ENCODE measurements at regions not wholly inside any gene's neighbourhood (a gene's known extent, or its start where the extent isn't known, plus 50 kb on each side); places are given as distances from the start of the nearest gene placed in this dataset.

- H3K27me3 ChIP-seq (ENCODE audit: insufficient read depth, low read length): no peaks in the 10 kb centered on the region
- ChIA-PET POLR2A (no interaction called here), CTCF (no interaction called here), RAD21 (ENCODE audit: low non-redundant PET in 1 of 2, low total read pairs in 2 of 2, uncharacterized antibody in 2 of 2, unreplicated experiment in 2 of 2) (no interaction called here)
- no peak overlapping the region for H3K4me2 ChIP-seq (ENCODE audit: low read length)
- H3K27ac ChIP-seq (ENCODE audit: low read depth, low read length): no peak overlapping the region
- H3K79me2 ChIP-seq (ENCODE audit: insufficient read depth, low read length): no peaks in the 10 kb centered on the region
- no peaks in the 10 kb centered on the region for H3K9me2 ChIP-seq (ENCODE audit: insufficient read depth)
- no peak overlapping the region for H3K4me3 ChIP-seq (replicated peaks in 1 of 2; ENCODE audit: low read depth in 1 of 2, low read length in 2 of 2)
- DNase-seq (ENCODE audit: low read depth, low spot score) (no peak), ATAC-seq (no peak)
- H3K36me3 ChIP-seq (ENCODE audit: control insufficient read depth in 1 of 2, insufficient read depth in 2 of 2, low read length in 2 of 2): no peaks in the 10 kb centered on the region
- H3K4me1 ChIP-seq (ENCODE audit: control insufficient read depth in 1 of 2, insufficient read depth in 2 of 2, low read length in 2 of 2): no peaks in the 10 kb centered on the region
- BruUV-seq (replicated peaks): no TSS peak
- no peaks in the 10 kb centered on the region for H4K20me1 ChIP-seq (ENCODE audit: insufficient read depth)
- TF ChIP-seq EZH2 (IDR thresholded peaks at IDR 0.05) (no peak), ELF1 (IDR thresholded peaks at IDR 0.05; ENCODE audit: borderline replicate concordance, low read depth) (no peak), POLR2AphosphoS5 (IDR thresholded peaks at IDR 0.05; ENCODE audit: low read depth, low read length) (no peak), ZFX (IDR thresholded peaks at IDR 0.05) (no peak), SIN3A (IDR thresholded peaks at IDR 0.05; ENCODE audit: low read depth) (no peak), SRF (IDR thresholded peaks at IDR 0.05; ENCODE audit: low read depth) (no peak), TCF7L2 (IDR thresholded peaks at IDR 0.05; ENCODE audit: borderline replicate concordance, extremely low read depth, insufficient read depth, insufficient read length) (no peak), RAD21 (IDR thresholded peaks at IDR 0.05; ENCODE audit: low read depth) (no peak), CBX3 (IDR thresholded peaks at IDR 0.05; ENCODE audit: low read depth) (no peak), CEBPB (IDR thresholded peaks at IDR 0.05; ENCODE audit: low read depth) (no peak), EZH2phosphoT487 (IDR thresholded peaks at IDR 0.05; ENCODE audit: borderline replicate concordance) (no peak), SP1 (IDR thresholded peaks at IDR 0.05; ENCODE audit: low read depth) (no peak), EGR1 (IDR thresholded peaks at IDR 0.05; ENCODE audit: low read depth) (no peak), JUND (IDR thresholded peaks at IDR 0.05) (no peak), YY1 (IDR thresholded peaks at IDR 0.05; ENCODE audit: extremely low read depth, insufficient replicate concordance, low read depth, low read length) (no peak)
- H2AFZ ChIP-seq (ENCODE audit: low read depth, low read length, poor library complexity, severe bottlenecking): no peak overlapping the region
- intact Hi-C loops (cut with micrococcal nuclease): no loop called here
- H3K9me3 ChIP-seq (ENCODE audit: control insufficient read depth in 1 of 2, insufficient read depth in 1 of 2, low read depth in 1 of 2, low read length in 2 of 2): no peaks in the 10 kb centered on the region
- no peak overlapping the region for H3K9ac ChIP-seq (ENCODE audit: low read length)
These were observed 207.2 kb downstream of the C7orf25 start for GRCh38 chr7:42704710-42705109.

- Histone ChIP-seq H3K4me3 (replicated peaks in 1 of 2; ENCODE audit: low read depth in 1 of 2, low read length in 2 of 2) (no peak overlapping the region), H3K4me1 (ENCODE audit: control insufficient read depth in 1 of 2, insufficient read depth in 2 of 2, low read length in 2 of 2) (no peaks in the 10 kb centered on the region), H3K79me2 (ENCODE audit: insufficient read depth, low read length) (no peaks in the 10 kb centered on the region), H3K36me3 (ENCODE audit: control insufficient read depth in 1 of 2, insufficient read depth in 2 of 2, low read length in 2 of 2) (no peaks in the 10 kb centered on the region), H3K9me2 (ENCODE audit: insufficient read depth) (no peaks in the 10 kb centered on the region), H2AFZ (ENCODE audit: low read depth, low read length, poor library complexity, severe bottlenecking) (no peak overlapping the region), H3K9ac (ENCODE audit: low read length) (no peak overlapping the region), H4K20me1 (ENCODE audit: insufficient read depth) (no peaks in the 10 kb centered on the region), H3K9me3 (ENCODE audit: control insufficient read depth in 1 of 2, insufficient read depth in 1 of 2, low read depth in 1 of 2, low read length in 2 of 2) (no peaks in the 10 kb centered on the region), H3K27me3 (ENCODE audit: insufficient read depth, low read length) (no peaks in the 10 kb centered on the region), H3K27ac (ENCODE audit: low read depth, low read length) (no peak overlapping the region), H3K4me2 (ENCODE audit: low read length) (no peak overlapping the region)
- BruUV-seq (replicated peaks): no TSS peak
- ATAC-seq: no peak
- RAD21 ChIA-PET (ENCODE audit: low non-redundant PET in 1 of 2, low total read pairs in 2 of 2, uncharacterized antibody in 2 of 2, unreplicated experiment in 2 of 2): no interaction called here
- intact Hi-C loops (cut with micrococcal nuclease): no loop called here
- TF ChIP-seq EZH2phosphoT487 (IDR thresholded peaks at IDR 0.05; ENCODE audit: borderline replicate concordance) (no peak), SP1 (IDR thresholded peaks at IDR 0.05; ENCODE audit: low read depth) (no peak), RAD21 (IDR thresholded peaks at IDR 0.05; ENCODE audit: low read depth) (no peak), ELF1 (IDR thresholded peaks at IDR 0.05; ENCODE audit: borderline replicate concordance, low read depth) (no peak), EZH2 (IDR thresholded peaks at IDR 0.05) (no peak), TCF7L2 (IDR thresholded peaks at IDR 0.05; ENCODE audit: borderline replicate concordance, extremely low read depth, insufficient read depth, insufficient read length) (no peak), EGR1 (IDR thresholded peaks at IDR 0.05; ENCODE audit: low read depth) (no peak), CBX3 (IDR thresholded peaks at IDR 0.05; ENCODE audit: low read depth) (no peak), MAX (IDR thresholded peaks at IDR 0.05) (no peak), REST (IDR thresholded peaks at IDR 0.05; ENCODE audit: low read depth) (no peak), CEBPB (IDR thresholded peaks at IDR 0.05; ENCODE audit: low read depth) (no peak)
- POLR2A ChIA-PET: no interaction called here
- CTCF ChIA-PET: no interaction called here
- no peak for DNase-seq (ENCODE audit: low read depth, low spot score)
These were observed 209.2 kb downstream of the C7orf25 start for GRCh38 chr7:42702647-42703046.
